ENCODE measurements at regions not wholly inside any gene's neighbourhood (a gene's known extent, or its start where the extent isn't known, plus 50 kb on each side); places are given as distances from the start of the nearest gene placed in this dataset.
A peak's percentile ranks its signal among the peaks of the same experiment; 100 is the strongest.

- peak in 1 of 2 donors; percentile 60 for DNase-seq (ENCODE audit: low spot score in 2 of 2)
- WGBS: 52% methylated on average over 3 of the region's 3 CpGs
- no peak overlapping the region for H3K27ac ChIP-seq
- no peaks in the 10 kb centered on the region for H3K36me3 ChIP-seq
- H3K27me3 ChIP-seq: no peaks in the 10 kb centered on the region
- TF ChIP-seq CTCF (IDR thresholded peaks at IDR 0.05): no peak
- TF ChIP-seq POLR2A (IDR thresholded peaks at IDR 0.05): no peak
- no peak for TF ChIP-seq EP300 (IDR thresholded peaks at IDR 0.05)
- TF ChIP-seq POLR2AphosphoS5 (IDR thresholded peaks at IDR 0.05): no peak
- H3K9me3 ChIP-seq: no peaks in the 10 kb centered on the region
- no peak overlapping the region for H3K4me3 ChIP-seq
- no peaks in the 10 kb centered on the region for H3K4me1 ChIP-seq
Measured at GRCh38 chr6:44035621-44036020, 91.6 kb downstream of the MRPL14 start.

DNA sequence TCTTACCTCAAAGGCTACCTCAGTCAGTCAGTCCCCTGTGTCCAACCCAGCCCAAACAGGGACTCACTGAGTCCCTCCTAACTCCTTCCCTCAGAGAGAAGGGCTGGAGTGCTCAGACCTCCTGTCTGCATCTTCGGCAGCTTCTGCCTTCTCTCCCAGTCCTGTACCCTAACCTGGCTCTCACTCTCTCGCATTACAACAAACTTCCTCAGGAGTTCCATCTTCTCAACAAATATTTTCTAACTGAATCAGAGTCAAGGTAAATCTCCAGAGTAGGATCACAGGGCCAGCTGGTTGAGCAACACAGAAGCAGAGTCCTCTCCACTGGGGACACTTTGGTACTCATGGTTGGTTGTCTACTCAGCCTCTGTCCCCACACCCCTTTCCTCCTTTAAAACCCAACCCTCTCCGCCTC lies 92.3 kb downstream of the MRPL14 start:
- H3K27me3 ChIP-seq: no peaks in the 10 kb centered on the region
- H3K27ac ChIP-seq: no peak overlapping the region
- WGBS: 72% methylated on average over 3 of the region's 3 CpGs
- H3K4me3 ChIP-seq: no peak overlapping the region
- H3K36me3 ChIP-seq: no peaks in the 10 kb centered on the region
- no peaks in the 10 kb centered on the region for H3K9me3 ChIP-seq
- no peaks in the 10 kb centered on the region for H3K4me1 ChIP-seq
- peak in 1 of 2 donors; percentile 22 for DNase-seq (ENCODE audit: low spot score in 2 of 2)
- no peak for TF ChIP-seq POLR2AphosphoS5 (IDR thresholded peaks at IDR 0.05)
- no peak for TF ChIP-seq EP300 (IDR thresholded peaks at IDR 0.05)

DNA sequence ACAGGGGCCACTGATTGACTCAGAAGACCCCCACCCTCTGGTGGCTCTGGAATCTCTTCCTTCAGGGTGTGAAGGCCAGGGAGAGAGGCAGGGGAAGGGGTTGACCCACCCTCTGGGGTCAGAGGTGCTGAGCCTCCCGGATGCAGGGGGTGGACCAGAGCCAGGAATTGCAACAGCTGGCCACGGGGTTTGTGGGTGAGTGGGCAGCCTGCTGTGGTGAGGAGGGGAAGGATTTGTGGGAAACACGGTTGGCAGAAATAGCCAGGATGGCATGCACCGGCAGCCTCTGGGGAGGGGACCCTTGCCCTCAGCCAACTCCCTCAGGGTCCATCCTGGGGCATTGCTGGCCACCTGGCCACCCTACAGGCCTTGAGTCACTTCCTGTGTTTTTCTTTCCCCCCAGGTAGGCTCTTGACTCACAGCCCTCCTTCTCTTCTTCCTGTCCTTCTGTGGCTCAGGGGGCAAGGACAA lies 92.8 kb downstream of the MRPL14 start:
- H3K4me3 ChIP-seq: no peak overlapping the region
- no peaks in the 10 kb centered on the region for H3K36me3 ChIP-seq
- peak in 1 of 2 donors; percentile 46 for DNase-seq (ENCODE audit: low spot score in 2 of 2)
- H3K4me1 ChIP-seq: peaks cover 2% of the 10 kb centered on the region
- H3K27ac ChIP-seq: no peak overlapping the region
- TF ChIP-seq POLR2A (IDR thresholded peaks at IDR 0.05) (no peak), POLR2AphosphoS5 (IDR thresholded peaks at IDR 0.05) (no peak), CTCF (IDR thresholded peaks at IDR 0.05) (no peak), EP300 (IDR thresholded peaks at IDR 0.05) (no peak)
- no peaks in the 10 kb centered on the region for H3K27me3 ChIP-seq
- 50% methylated on average over 2 of the region's 4 CpGs for WGBS
- H3K9me3 ChIP-seq: no peaks in the 10 kb centered on the region

- Histone ChIP-seq H3K27ac (no peak overlapping the region), H3K4me3 (no peak overlapping the region), H3K4me1 (peaks cover 6% of the 10 kb centered on the region), H3K36me3 (no peaks in the 10 kb centered on the region), H3K27me3 (no peaks in the 10 kb centered on the region), H3K9me3 (no peaks in the 10 kb centered on the region)
- TF ChIP-seq EP300 (IDR thresholded peaks at IDR 0.05) (no peak), CTCF (IDR thresholded peaks at IDR 0.05) (no peak), POLR2A (IDR thresholded peaks at IDR 0.05) (no peak), POLR2AphosphoS5 (IDR thresholded peaks at IDR 0.05) (no peak)
- DNase-seq (ENCODE audit: low spot score in 2 of 2): peak; percentile 32 to 60
- WGBS: 81% methylated on average over 7 of the region's 7 CpGs
Measured at GRCh38 chr6:44030812-44031454, 96.3 kb downstream of the MRPL14 start.

DNA sequence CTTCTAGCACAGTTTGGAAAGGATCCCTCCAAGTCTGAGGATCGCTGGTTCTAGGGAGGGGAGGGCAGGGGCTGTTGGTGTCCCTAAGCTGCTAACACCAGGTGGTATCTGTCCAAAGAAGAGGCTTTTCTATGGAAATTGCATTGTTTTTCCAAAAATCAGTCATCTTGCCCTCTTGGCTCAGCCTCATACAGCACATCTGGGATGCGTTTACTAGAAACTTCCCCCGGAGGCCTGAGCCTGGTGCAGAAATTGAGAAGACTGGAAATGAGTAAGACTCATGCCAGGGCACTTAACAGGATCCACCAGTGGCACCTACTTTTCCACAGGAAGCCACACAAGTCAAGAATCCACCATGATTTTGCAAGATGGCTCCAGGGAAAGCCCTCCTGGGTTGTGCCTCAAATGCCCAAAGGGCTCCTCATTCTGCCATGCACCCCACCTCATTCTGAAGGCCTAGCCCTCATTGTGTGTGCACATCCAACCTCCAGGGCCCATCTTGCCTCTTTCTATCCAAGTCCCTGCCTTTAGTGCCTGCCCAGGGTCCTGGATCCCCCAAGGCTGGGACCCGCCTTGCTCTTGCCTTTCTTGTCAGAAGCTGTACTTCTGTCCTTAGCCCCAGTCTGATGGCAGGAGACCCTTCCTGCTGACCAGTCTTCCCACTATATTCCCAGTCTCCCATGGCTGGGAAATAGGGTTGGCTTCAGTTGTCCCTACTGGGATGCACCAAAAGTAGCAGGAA lies 97.6 kb downstream of the MRPL14 start:
- H3K27ac ChIP-seq: no peak overlapping the region
- no peaks in the 10 kb centered on the region for H3K36me3 ChIP-seq
- peak; percentile 40 to 56 for DNase-seq (ENCODE audit: low spot score in 2 of 2)
- no peaks in the 10 kb centered on the region for H3K27me3 ChIP-seq
- H3K4me3 ChIP-seq: no peak overlapping the region
- 44% methylated on average over 4 of the region's 4 CpGs for WGBS
- H3K9me3 ChIP-seq: no peaks in the 10 kb centered on the region
- H3K4me1 ChIP-seq: peaks cover 6% of the 10 kb centered on the region
- no peak for TF ChIP-seq POLR2AphosphoS5 (IDR thresholded peaks at IDR 0.05)
- TF ChIP-seq EP300 (IDR thresholded peaks at IDR 0.05): no peak
- no peak for TF ChIP-seq CTCF (IDR thresholded peaks at IDR 0.05)
- no peak for TF ChIP-seq POLR2A (IDR thresholded peaks at IDR 0.05)
